ENCODE measurements at regions not wholly inside any gene's neighbourhood (a gene's known extent, or its start where the extent isn't known, plus 50 kb on each side); places are given as distances from the start of the nearest gene placed in this dataset.

- Histone ChIP-seq H3K4me3 (ENCODE audit: low read length in 3 of 3) (no peak overlapping the region), H3K9ac (ENCODE audit: low read depth in 1 of 3, low read length in 3 of 3) (no peak overlapping the region), H3K36me3 (ENCODE audit: control insufficient read depth in 3 of 3, insufficient read depth in 3 of 3, low read length in 3 of 3) (no peaks in the 10 kb centered on the region), H3K9me3 (ENCODE audit: control insufficient read depth in 3 of 3, low read length in 3 of 3) (no peaks in the 10 kb centered on the region), H3K27me3 (ENCODE audit: control insufficient read depth in 3 of 3, insufficient read depth in 3 of 3, low read length in 3 of 3) (no peaks in the 10 kb centered on the region), H3K27ac (ENCODE audit: low read depth, low read length) (peak overlapping the region; percentile 32), H3K4me1 (ENCODE audit: control insufficient read depth in 3 of 3, insufficient read depth in 3 of 3, low read length in 3 of 3) (no peaks in the 10 kb centered on the region)
These were observed 152.0 kb upstream of the ZEB2 start for GRCh38 chr2:144671695-144672455.

GRCh38 chr2:144670738-144671137 lies 150.8 kb upstream of the ZEB2 start:
- H3K4me1 ChIP-seq (ENCODE audit: control insufficient read depth in 3 of 3, insufficient read depth in 3 of 3, low read length in 3 of 3) = no peaks in the 10 kb centered on the region
- H3K27me3 ChIP-seq (ENCODE audit: control insufficient read depth in 3 of 3, insufficient read depth in 3 of 3, low read length in 3 of 3) = no peaks in the 10 kb centered on the region
- no peaks in the 10 kb centered on the region for H3K9me3 ChIP-seq (ENCODE audit: control insufficient read depth in 3 of 3, low read length in 3 of 3)
- H3K9ac ChIP-seq (ENCODE audit: low read depth in 1 of 3, low read length in 3 of 3) = no peak overlapping the region
- H3K27ac ChIP-seq (ENCODE audit: low read depth, low read length) = no peak overlapping the region
- H3K36me3 ChIP-seq (ENCODE audit: control insufficient read depth in 3 of 3, insufficient read depth in 3 of 3, low read length in 3 of 3) = no peaks in the 10 kb centered on the region
- no peak overlapping the region for H3K4me3 ChIP-seq (ENCODE audit: low read length in 3 of 3)

GRCh38 chr2:144670080-144670479 lies 150.2 kb upstream of the ZEB2 start:
- Histone ChIP-seq H3K27me3 (ENCODE audit: control insufficient read depth in 3 of 3, insufficient read depth in 3 of 3, low read length in 3 of 3) (no peaks in the 10 kb centered on the region), H3K9me3 (ENCODE audit: control insufficient read depth in 3 of 3, low read length in 3 of 3) (no peaks in the 10 kb centered on the region), H3K27ac (ENCODE audit: low read depth, low read length) (no peak overlapping the region), H3K36me3 (ENCODE audit: control insufficient read depth in 3 of 3, insufficient read depth in 3 of 3, low read length in 3 of 3) (no peaks in the 10 kb centered on the region), H3K9ac (ENCODE audit: low read depth in 1 of 3, low read length in 3 of 3) (no peak overlapping the region), H3K4me3 (ENCODE audit: low read length in 3 of 3) (no peak overlapping the region), H3K4me1 (ENCODE audit: control insufficient read depth in 3 of 3, insufficient read depth in 3 of 3, low read length in 3 of 3) (no peaks in the 10 kb centered on the region)

GRCh38 chr2:144669196-144669987 lies 149.5 kb upstream of the ZEB2 start:
- Histone ChIP-seq H3K4me1 (ENCODE audit: control insufficient read depth in 3 of 3, insufficient read depth in 3 of 3, low read length in 3 of 3) (no peaks in the 10 kb centered on the region), H3K27me3 (ENCODE audit: control insufficient read depth in 3 of 3, insufficient read depth in 3 of 3, low read length in 3 of 3) (no peaks in the 10 kb centered on the region), H3K36me3 (ENCODE audit: control insufficient read depth in 3 of 3, insufficient read depth in 3 of 3, low read length in 3 of 3) (no peaks in the 10 kb centered on the region), H3K4me3 (ENCODE audit: low read length in 3 of 3) (no peak overlapping the region), H3K9me3 (ENCODE audit: control insufficient read depth in 3 of 3, low read length in 3 of 3) (no peaks in the 10 kb centered on the region), H3K9ac (ENCODE audit: low read depth in 1 of 3, low read length in 3 of 3) (no peak overlapping the region), H3K27ac (ENCODE audit: low read depth, low read length) (no peak overlapping the region)

GRCh38 chr2:144668493-144669110 lies 148.7 kb upstream of the ZEB2 start:
- no peaks in the 10 kb centered on the region for H3K27me3 ChIP-seq (ENCODE audit: control insufficient read depth in 3 of 3, insufficient read depth in 3 of 3, low read length in 3 of 3)
- no peak overlapping the region for H3K4me3 ChIP-seq (ENCODE audit: low read length in 3 of 3)
- H3K27ac ChIP-seq (ENCODE audit: low read depth, low read length) = no peak overlapping the region
- no peak overlapping the region for H3K9ac ChIP-seq (ENCODE audit: low read depth in 1 of 3, low read length in 3 of 3)
- no peaks in the 10 kb centered on the region for H3K4me1 ChIP-seq (ENCODE audit: control insufficient read depth in 3 of 3, insufficient read depth in 3 of 3, low read length in 3 of 3)
- no peaks in the 10 kb centered on the region for H3K36me3 ChIP-seq (ENCODE audit: control insufficient read depth in 3 of 3, insufficient read depth in 3 of 3, low read length in 3 of 3)
- no peaks in the 10 kb centered on the region for H3K9me3 ChIP-seq (ENCODE audit: control insufficient read depth in 3 of 3, low read length in 3 of 3)

GRCh38 chr2:144666032-144666431 lies 146.1 kb upstream of the ZEB2 start:
- Histone ChIP-seq H3K9ac (ENCODE audit: low read depth in 1 of 3, low read length in 3 of 3) (no peak overlapping the region), H3K27ac (ENCODE audit: low read depth, low read length) (no peak overlapping the region), H3K4me3 (ENCODE audit: low read length in 3 of 3) (no peak overlapping the region), H3K4me1 (ENCODE audit: control insufficient read depth in 3 of 3, insufficient read depth in 3 of 3, low read length in 3 of 3) (no peaks in the 10 kb centered on the region), H3K9me3 (ENCODE audit: control insufficient read depth in 3 of 3, low read length in 3 of 3) (no peaks in the 10 kb centered on the region), H3K36me3 (ENCODE audit: control insufficient read depth in 3 of 3, insufficient read depth in 3 of 3, low read length in 3 of 3) (no peaks in the 10 kb centered on the region), H3K27me3 (ENCODE audit: control insufficient read depth in 3 of 3, insufficient read depth in 3 of 3, low read length in 3 of 3) (no peaks in the 10 kb centered on the region)

GRCh38 chr2:144663207-144663606 lies 143.3 kb upstream of the ZEB2 start:
- no peak overlapping the region for H3K4me3 ChIP-seq (ENCODE audit: low read length in 3 of 3)
- no peaks in the 10 kb centered on the region for H3K4me1 ChIP-seq (ENCODE audit: control insufficient read depth in 3 of 3, insufficient read depth in 3 of 3, low read length in 3 of 3)
- peak overlapping the region; percentile 71 for H3K27ac ChIP-seq (ENCODE audit: low read depth, low read length)
- no peaks in the 10 kb centered on the region for H3K9me3 ChIP-seq (ENCODE audit: control insufficient read depth in 3 of 3, low read length in 3 of 3)
- H3K36me3 ChIP-seq (ENCODE audit: control insufficient read depth in 3 of 3, insufficient read depth in 3 of 3, low read length in 3 of 3) = no peaks in the 10 kb centered on the region
- H3K27me3 ChIP-seq (ENCODE audit: control insufficient read depth in 3 of 3, insufficient read depth in 3 of 3, low read length in 3 of 3) = no peaks in the 10 kb centered on the region
- no peak overlapping the region for H3K9ac ChIP-seq (ENCODE audit: low read depth in 1 of 3, low read length in 3 of 3)

GRCh38 chr2:144660518-144661316 lies 140.8 kb upstream of the ZEB2 start:
- no peaks in the 10 kb centered on the region for H3K27me3 ChIP-seq (ENCODE audit: control insufficient read depth in 3 of 3, insufficient read depth in 3 of 3, low read length in 3 of 3)
- no peaks in the 10 kb centered on the region for H3K9me3 ChIP-seq (ENCODE audit: control insufficient read depth in 3 of 3, low read length in 3 of 3)
- H3K4me3 ChIP-seq (ENCODE audit: low read length in 3 of 3) = no peak overlapping the region
- H3K4me1 ChIP-seq (ENCODE audit: control insufficient read depth in 3 of 3, insufficient read depth in 3 of 3, low read length in 3 of 3) = no peaks in the 10 kb centered on the region
- H3K36me3 ChIP-seq (ENCODE audit: control insufficient read depth in 3 of 3, insufficient read depth in 3 of 3, low read length in 3 of 3) = no peaks in the 10 kb centered on the region
- no peak overlapping the region for H3K9ac ChIP-seq (ENCODE audit: low read depth in 1 of 3, low read length in 3 of 3)
- H3K27ac ChIP-seq (ENCODE audit: low read depth, low read length) = peak overlapping the region; percentile 77

GRCh38 chr2:144659731-144660275 lies 139.9 kb upstream of the ZEB2 start:
- Histone ChIP-seq H3K27me3 (ENCODE audit: control insufficient read depth in 3 of 3, insufficient read depth in 3 of 3, low read length in 3 of 3) (no peaks in the 10 kb centered on the region), H3K27ac (ENCODE audit: low read depth, low read length) (peak overlapping the region; percentile 77), H3K4me1 (ENCODE audit: control insufficient read depth in 3 of 3, insufficient read depth in 3 of 3, low read length in 3 of 3) (no peaks in the 10 kb centered on the region), H3K4me3 (ENCODE audit: low read length in 3 of 3) (no peak overlapping the region), H3K36me3 (ENCODE audit: control insufficient read depth in 3 of 3, insufficient read depth in 3 of 3, low read length in 3 of 3) (no peaks in the 10 kb centered on the region), H3K9me3 (ENCODE audit: control insufficient read depth in 3 of 3, low read length in 3 of 3) (no peaks in the 10 kb centered on the region), H3K9ac (ENCODE audit: low read depth in 1 of 3, low read length in 3 of 3) (no peak overlapping the region)

Data from skeletal muscle tissue (tissue), 3 donors.